Limb (tissue), 2 donors: ENCODE measurements at regions not wholly inside any gene's neighbourhood (a gene's known extent, or its start where the extent isn't known, plus 50 kb on each side); places are given as distances from the start of the nearest gene placed in this dataset.
A peak's percentile ranks its signal among the peaks of the same experiment; 100 is the strongest.
"Not testable (repeated sequence)": the region's sequence is repeated elsewhere in the genome, so short reads cannot be mapped to it uniquely, and the experiment has no call there.

Experiments used
- DNase-seq, 2 donors: peaks; one replicate each; pipeline ENCODE4 v3.0.0-alpha.2; 2016; ENCODE audit errors: extremely low spot score in 2 of 2

DNA sequence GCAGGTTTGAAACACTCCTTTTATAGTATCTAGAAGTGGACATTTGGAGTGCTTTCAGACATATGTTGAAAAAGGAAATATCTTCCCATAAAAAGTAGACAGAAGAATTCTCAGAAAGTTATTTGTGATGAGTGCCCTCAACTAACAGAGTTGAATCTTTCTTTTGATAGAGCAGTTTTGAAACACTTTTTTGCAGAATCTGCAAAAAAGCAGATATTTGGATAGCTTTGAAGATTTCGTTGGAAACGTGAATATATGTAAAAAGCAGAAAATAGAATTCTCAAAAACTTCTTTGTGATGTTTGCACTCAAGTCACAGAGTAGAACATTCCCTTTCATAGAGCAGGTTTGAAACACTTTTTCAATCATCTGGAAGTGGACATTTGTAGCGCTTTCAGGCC is 676.4 kb upstream of the ZNF337 start:
- DNase-seq, result not testable (repeated sequence)

DNA sequence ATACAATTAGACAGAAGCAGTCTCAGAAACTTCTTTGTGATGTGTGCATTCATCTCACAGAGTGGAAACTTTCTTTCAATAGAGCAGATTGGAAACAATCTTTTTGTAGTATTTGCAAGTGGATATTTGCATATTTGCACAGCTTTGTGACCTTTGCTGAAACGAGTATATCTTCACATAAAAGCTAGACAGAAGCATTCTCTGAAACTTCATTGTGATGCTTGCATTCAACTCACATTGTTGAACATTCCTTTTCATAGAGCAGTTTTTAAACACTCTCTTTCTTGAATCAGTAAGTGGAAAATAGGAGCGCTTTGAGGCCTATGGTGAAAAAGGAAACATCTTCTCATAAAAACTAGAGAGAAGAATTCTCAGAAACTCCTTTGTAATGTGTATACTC is 657.9 kb upstream of the ZNF337 start:
- DNase-seq, result no peak

DNA sequence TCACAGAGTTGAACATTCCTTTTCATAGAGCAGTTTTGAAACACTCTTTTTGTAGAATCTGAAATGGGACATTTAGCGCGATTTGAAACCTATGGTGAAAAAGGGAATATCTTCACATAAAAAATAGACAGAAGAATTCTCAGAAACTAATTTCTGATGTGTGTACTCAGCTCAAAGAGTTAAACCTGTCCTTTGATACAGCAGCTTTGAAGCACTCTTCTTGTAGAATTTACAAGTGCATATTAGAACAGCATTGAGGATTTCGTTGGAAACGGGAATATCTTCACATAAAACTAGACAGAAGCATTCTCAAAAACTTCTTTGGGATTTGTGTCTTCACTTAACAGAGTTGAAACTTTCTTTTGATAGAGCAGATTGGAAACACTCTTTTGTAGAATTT is 650.7 kb upstream of the ZNF337 start:
- DNase-seq, result no peak

DNA sequence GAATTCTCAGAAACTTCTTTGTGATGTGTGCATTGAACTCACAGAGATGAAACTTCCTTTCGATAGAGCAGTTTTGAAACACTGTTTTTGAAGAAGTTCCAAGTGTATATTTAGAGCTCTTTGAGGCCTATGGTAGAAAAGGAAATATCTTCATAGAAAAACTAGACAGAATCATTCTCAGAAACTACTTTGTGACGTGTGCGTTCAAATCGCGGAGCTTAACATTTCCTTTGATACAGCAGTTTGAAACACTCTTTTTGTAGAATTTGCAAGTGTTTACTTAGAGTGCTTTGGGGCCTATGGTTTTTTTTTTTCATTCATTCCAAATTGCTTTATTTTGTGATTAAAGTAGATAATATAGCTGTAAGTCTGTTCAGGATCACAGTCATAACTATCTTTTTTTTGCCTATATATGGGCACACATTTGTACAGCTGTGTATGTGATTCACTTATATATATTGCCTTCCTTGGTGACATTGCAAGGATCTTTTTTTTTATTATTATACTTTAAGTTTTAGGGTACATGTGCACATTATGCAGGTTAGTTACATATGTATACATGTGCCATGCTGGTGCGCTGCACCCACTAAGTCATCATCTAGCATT is 643.9 kb upstream of the ZNF337 start:
- not testable (repeated sequence) for DNase-seq

DNA sequence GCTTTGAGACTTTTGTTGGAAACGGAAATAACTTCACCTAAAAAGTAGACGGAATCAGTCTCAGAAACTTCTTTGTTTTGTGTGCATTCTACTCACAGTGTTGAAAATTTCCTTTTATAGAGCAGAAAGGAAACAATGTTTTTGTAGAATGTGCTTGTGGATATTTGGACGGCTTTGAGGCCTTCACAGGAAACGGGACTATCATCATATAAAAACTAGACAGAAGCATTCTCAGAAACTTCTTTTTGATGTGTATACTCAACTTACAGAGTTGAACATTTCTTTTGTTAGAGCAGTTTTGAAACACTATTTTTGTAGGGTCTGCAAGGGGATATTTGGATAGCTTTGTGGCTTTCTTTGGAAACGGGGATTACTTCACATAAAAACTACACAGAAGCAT is 627.5 kb upstream of the ZNF337 start:
- DNase-seq, result no peak

DNA sequence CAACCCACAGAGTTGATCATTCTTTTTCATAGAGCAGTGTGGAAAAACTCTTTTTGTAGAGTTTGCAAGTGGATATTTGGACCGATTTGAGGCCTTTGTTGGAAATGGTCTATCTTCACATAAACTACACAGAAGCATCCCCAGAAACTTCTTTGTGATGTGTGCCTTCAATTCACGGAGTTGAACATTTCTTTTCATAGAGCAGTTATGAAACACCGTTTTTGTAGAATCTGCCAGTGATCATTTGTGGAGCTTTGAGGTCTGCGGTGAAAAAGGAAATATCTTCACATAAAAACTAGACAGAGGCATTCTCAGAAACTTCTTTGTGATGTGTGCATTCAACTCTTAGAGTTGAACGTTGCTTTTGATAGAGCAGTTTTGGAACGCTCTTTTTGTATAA is 618.4 kb upstream of the ZNF337 start:
- no peak for DNase-seq

DNA sequence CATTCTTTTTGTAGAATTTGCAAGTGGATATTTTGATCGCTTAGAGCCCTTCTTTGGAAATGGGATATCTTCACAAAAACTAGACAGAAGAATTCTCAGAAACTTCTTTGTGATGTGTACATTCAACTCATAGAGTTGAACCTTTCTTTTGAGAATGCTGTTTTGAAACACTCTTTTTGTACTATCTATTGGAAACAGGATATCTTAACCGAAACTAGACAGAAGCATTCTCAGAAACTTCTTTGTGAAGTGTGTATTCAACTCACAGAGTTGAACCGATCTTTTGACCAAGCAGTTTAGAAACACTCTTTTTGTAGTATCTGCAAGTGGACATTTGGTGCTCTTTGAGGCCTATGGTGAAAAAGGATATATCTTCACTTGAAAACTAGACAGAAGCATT is 613.1 kb upstream of the ZNF337 start:
- not testable (repeated sequence) for DNase-seq

DNA sequence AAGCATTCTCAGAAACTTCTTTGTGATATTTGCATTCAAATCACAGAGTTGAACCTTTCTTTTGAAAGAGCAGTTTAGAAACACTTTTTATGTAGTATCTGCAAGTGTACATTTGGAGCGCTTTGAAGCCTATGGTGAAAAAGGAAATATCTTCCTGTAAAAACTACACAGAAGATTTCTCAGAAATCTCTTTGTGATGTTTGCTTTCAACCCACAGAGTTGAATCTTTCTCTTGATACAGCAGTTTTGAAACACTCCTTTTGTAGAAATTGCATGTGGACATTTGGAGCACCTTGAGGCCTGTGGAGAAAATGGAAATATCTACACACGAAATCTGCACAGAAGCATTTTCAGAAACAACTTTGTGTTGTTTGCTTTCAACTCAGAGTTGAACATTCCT is 612.3 kb upstream of the ZNF337 start:
- DNase-seq, result no peak

DNA sequence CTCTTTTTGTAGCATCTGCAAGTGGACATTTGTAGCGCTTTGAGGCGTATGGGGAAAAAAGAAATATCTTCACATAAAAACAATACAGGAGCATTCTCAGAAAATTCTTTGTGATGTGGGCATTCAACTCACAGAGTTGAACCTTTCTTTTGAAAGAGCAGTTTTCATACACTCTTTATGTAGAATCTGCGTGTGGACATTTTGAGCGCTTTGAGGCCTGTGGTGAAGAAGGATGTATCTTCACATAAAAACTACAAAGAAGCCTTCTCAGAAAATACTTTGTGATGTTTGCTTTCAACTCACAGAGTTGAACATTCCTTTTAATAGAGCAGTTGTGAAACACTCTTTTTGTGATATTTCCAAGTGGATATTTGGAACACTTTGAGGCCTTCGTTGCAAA is 598.4 kb upstream of the ZNF337 start:
- no peak for DNase-seq

DNA sequence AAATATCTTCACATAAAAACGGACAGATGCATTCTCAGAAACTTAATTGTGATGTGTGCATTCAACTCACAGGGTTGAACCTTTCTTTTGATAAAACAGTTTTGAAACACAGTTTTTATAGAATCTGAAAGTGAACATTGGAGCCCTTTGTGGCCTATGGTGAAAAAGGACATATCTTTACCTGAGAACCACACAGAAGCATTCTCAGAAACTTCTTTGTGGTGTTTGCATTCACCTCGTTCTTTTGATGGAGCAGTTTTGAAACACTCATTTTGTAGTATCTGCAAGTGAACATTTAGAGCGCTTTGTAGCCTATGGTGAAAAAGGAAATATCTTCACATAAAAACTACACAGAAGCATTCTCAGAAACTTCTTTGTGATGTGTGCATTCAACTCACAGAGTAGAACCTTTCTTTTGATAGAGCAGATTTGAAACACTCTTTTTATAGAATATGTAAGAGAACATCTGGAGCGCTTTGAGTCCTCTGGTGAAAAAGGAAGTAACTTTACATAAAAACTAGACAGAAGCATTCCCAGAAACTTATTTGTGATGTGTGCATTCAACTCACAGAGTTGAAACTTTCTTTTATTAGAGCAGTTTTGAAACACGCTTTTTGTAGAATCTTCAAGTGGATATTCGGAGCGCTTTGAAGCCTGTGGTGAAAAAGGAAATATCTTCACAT is 591.9 kb upstream of the ZNF337 start:
- DNase-seq, result not testable (repeated sequence)

DNA sequence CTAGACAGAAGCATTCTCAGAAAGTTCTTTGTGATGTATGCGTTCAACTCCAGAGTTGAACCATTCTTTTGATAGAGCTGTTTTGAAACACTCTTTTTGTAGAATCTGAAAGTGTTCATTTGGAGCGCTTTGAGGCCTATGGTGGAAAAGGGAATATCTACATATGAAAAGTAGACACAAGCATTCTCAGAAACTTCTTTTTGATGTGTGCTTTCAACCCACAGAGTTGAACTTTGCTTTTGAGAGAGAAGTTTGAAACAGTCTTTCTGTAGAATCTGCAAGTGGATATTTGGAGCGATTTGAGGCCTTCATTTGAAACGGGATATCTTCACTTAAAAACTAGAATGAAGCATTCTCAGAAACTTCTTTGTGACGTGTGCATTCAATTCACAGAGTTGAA is 582.6 kb upstream of the ZNF337 start:
- no peak for DNase-seq

DNA sequence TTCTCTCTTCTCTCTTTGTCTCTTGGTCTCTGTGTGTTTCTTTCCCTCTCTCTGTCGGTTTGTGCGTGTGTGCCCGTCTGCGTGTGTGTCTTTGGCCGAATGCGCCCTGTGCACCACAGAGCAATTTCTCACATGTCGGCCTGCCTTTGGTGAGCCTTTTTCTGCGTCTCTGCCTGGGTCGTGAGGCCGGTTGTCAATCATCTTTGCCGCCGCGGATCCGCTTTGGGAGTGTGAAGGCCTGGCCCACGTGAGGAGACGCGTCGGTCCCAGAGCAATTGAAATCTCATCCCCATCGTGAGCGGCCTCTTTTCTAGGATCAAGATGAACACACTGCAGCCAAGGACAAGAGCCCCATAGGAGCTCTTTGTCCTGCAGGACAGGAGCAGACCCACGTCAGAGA is 580.7 kb upstream of the ZNF337 start:
- no peak for DNase-seq

DNA sequence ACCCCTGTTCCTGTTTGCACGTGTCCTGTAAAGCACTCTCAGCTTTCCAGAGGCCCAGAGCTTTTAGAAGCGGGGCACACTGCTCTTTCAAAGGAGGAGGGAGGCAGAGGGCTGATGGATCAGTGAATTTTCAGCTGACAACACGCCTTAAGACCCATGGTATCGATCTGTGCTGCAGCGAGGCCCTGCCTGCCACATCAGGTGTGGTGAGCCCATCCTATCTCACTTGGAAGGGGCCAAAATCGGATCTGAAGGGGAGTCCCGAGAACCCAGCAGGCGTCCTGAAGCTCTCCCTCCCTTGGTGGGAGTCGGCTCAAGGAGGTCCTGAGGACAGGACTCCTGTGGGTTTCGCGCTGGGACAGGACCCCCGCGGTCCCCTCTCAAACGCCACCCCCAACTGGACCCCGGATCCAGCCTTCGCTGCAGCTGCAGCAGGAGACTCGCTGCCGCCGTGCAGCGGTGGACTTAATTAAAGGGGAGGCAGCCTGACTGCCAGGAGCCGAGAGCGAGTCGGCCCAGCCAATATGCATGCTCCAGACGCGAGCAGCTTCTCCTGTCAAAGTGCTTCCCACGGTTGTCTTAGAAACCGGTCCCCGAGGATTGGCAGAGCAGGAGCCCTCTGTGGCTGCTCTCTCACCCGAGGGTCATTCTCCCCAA is 580.0 kb upstream of the ZNF337 start:
- DNase-seq, result peak in 1 of 2 donors; percentile 51

DNA sequence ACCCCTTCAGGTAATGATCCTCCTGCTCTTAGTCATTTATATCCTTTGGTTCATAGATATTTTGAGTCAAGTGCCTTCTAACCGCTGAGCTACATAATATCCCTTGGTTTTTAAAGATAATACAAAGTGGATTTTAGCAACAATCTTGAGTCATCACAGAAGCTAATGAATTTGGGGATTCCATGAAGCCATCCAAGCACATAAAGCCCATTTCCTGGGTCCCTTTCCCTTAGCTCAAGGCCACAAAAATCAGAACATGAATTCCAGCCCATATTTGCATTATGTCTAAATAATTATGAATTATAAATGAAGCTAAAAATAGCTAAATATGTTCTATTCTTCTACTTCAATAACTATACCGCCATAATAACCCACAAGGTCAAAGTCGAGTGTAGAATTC is 572.1 kb upstream of the ZNF337 start:
- DNase-seq, result not testable (repeated sequence)

DNA sequence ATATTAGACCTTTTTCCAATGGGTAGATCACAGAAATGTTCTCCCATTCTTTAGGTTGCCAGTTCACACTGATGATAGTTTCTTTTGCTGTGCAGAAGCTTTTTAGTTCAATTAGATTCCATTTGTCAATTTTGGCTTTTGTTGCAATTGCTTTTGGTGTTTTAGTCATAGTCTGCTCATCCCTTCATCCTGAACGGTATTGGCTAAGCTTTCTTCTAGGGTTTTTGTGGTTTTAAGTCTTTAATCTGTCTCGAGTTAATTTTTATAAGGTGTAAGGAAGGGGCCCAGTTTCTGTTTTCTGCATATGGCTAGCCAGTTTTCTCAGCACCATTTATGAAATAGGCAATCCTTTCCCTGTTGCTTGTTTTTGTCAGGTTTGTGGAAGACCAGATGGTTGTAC is 564.3 kb upstream of the ZNF337 start:
- DNase-seq, result not testable (repeated sequence)

DNA sequence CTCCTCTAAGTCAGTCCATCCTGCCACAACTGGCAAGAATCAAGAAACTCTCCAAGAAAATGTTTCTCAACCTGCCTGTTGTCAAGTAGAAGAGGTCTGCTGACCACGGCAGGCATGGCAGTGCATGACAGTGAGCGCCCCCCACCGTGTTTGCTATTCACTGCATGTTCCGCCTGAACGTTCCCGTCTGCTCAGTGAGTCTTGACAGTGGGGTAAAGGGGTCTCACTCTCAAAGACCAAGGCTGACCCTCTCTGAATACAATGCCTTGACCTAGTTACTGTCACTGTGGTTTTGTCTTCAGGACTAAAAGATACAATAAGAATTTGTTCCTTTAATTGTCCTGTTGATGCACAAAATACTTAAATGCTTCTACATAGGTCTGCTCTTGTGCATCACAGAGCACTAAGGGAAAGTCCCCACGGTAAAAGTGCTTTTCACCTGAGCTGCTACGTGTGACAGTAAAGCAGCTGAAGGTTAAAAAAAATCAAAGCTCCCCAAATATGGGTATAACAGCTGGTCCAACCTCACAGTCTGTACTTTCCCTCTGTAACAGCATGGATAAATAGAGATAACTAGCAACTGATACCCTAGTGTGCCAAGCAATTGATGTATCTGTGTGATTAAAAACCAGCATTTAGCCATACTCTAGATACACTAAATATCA is 555.8 kb upstream of the ZNF337 start:
- DNase-seq, result not testable (repeated sequence)

DNA sequence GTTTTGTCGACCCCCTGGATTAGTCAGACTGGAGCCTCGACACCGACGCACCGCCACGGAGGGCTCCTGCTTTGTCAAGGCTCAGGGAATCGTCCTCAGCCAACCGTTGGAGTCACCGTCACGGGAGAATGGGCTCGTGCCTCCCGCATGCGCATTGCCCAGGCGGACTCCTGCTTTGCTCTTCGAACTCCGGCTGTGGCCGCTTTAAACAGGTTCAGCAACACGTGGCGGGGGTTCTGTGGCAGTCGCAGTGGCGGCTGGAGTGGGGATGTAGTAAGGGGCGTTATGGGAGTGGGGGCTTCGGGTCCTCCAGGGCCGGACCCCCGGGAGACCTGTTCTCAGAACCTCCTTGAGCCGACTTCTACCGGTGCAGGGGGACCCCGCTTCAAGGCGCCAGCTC is 554.7 kb upstream of the ZNF337 start:
- DNase-seq, result not testable (repeated sequence)

DNA sequence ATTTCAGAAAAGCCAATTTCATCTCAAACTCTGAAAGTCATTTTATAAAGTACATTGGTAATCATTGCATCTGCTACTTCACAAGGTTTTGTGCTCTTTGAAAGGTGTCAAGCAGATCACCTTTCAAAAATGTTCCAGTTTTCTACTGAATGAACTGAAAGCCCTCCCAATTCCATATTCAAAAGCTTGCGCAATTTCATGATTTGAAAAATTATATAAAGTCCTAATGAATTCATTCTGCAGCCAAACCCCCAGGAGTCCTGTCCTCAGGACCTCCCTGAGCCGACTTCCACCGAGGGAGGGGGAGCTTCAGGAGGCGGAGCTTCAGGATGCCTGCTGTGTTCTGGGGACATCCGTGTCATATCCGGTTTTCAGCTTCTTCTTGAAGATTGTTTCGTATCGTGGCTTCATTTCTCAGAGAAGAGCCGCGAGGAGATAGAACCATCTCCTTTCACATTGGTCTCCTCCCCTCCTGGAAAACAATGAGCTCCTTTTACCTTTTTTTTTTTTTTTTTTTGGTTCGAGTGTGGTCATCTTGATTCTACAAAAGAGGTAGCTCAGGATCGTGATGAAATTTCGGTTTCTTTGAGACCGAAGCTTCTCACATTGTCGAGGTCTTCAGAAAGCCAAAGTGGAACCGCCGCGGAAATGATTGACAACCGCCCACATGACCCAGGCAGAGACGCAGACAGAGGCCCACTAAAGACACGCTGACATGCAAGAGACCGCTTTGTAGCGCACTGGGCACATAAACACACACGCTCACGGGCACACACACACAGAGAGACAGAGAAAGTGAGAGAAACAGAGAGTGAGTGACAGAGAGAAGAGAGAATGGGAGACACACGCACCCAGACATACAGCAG is 553.8 kb upstream of the ZNF337 start:
- DNase-seq, result not testable (repeated sequence)

DNA sequence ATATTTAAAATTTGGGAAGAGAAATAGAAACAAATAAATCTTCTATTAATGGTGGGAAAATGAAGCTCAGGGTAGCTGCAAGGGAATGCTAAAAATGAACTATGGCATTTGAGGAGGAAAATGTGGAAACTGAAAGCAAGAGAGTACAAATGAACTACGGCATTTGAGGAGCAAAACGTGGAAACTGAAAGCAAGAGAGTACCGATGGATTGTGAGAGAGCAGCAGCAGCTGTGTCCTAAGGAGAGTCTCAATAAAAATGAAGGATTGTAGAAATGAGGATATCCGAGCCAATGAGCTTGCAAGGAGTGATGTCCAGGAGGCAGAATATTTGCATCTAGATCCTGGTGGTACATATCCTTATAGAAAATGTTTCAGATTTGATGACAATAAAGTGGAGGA is 547.1 kb upstream of the ZNF337 start:
- no peak for DNase-seq

DNA sequence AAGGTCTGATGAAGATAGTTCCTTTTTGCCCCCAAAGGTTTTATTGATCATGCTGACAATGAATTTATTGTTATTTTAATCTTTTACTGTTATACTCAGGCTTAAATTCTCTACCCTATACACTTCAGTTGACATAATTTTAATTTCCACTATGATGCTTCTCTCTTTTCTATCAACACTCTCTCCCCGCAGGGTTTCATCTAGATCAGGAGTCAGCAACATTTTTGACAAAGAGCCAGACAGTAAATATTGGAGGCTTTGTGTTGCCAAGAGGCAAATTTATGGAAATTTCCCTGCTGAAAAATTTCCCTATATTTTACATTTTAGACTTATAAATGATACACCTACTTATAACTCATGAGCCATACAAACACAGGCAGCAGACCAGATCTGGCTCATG is 524.0 kb upstream of the ZNF337 start:
- not testable (repeated sequence) for DNase-seq

DNA sequence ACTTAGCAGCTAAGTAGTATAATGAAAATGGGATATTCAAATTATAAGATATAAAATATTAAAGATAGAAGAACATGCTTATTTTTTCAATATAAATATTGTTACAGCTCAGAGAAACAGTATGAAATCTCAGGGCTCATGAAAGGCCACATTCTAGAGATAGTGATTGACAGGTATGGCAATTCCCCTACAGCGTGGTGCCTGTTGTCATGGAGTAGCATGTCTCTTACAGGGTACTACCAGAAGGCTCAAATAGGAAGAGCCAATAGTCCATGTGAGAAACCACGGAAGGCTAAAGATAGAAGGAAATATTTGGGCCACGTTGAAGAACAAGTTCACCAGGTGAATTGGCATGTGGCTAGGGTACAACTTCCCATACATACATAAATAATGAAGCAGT is 522.9 kb upstream of the ZNF337 start:
- not testable (repeated sequence) for DNase-seq
